ENCODE measurements at regions not wholly inside any gene's neighbourhood (a gene's known extent, or its start where the extent isn't known, plus 50 kb on each side); places are given as distances from the start of the nearest gene placed in this dataset.
"Not testable (repeated sequence)": the region's sequence is repeated elsewhere in the genome, so short reads cannot be mapped to it uniquely, and the experiment has no call there.

- no peak overlapping the region for H3K4me3 ChIP-seq (replicated peaks in 1 of 2; ENCODE audit: low read depth in 2 of 2, low read length in 2 of 2)
- TF ChIP-seq CTCF (IDR thresholded peaks at IDR 0.05; ENCODE audit: low read depth, low read length): no peak
- DNase-seq (ENCODE audit: low read depth in 2 of 2): no peak
Measured at GRCh38 chr12:116672842-116673516, 64.9 kb downstream of the SPRING1 start.

DNA sequence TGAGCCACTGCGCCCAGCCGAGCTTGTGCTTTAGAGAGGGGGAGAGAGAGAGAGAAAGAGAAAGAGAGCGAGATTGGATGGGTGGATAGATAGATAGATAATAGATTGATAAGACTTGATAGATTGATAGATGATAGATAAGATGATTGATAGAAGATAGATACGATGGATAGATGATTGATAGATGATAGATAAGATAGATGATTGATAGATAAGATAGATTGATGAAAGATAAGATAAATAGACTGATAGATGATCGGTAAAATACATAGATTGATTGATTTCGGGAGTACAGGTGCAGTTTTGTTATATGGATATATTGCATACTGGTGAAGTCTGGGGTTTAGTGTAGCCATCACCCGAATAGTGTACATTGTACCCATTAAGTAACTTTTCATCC, 65.9 kb downstream of the SPRING1 start:
- H3K4me3 ChIP-seq (replicated peaks in 1 of 2; ENCODE audit: low read depth in 2 of 2, low read length in 2 of 2): no peak overlapping the region
- no peak for TF ChIP-seq CTCF (IDR thresholded peaks at IDR 0.05; ENCODE audit: low read depth, low read length)
- DNase-seq (ENCODE audit: low read depth in 2 of 2): no peak

DNA sequence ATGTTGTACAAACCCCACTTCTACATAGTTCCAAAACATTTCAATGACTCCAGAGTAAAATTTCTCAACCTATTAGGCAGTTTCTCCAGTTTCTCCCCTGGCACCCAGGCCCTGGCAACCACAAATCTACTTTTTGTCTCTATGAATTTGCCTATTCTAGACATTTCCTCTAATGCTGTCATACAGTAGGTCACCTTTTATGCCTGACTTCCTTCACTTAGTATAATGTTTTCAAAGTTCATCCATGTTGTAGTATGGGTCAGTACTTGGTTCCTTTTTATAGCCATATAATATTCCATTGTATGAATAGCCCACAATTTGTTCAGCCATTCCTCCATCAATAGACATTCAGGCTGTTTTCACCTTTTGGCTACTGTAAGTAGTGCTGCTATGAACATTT, 67.0 kb downstream of the SPRING1 start:
- no peak overlapping the region for H3K4me3 ChIP-seq (replicated peaks in 1 of 2; ENCODE audit: low read depth in 2 of 2, low read length in 2 of 2)
- DNase-seq (ENCODE audit: low read depth in 2 of 2): no peak
- no peak for TF ChIP-seq CTCF (IDR thresholded peaks at IDR 0.05; ENCODE audit: low read depth, low read length)

DNA sequence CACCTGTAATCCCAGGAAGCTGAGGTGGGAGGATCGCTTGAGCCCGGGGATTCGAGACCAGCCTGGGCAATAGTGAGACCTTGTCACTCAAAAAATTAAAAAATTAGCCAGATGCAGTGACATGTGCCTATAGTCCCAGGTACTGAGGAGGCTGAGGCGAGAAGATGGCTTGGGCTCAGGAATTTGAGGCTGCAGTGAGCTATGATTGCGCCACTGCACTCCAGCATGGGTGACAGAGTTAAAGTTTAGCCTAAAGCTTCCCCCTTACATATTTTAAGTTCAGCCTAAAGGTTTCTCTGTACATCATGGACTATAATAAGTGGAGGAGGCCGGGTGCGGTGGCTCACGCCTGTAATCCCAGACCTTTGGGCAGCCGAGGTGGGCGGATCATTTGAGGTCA, 70.1 kb downstream of the SPRING1 start:
- TF ChIP-seq CTCF (IDR thresholded peaks at IDR 0.05; ENCODE audit: low read depth, low read length): no peak
- no peak overlapping the region for H3K4me3 ChIP-seq (replicated peaks in 1 of 2; ENCODE audit: low read depth in 2 of 2, low read length in 2 of 2)

DNA sequence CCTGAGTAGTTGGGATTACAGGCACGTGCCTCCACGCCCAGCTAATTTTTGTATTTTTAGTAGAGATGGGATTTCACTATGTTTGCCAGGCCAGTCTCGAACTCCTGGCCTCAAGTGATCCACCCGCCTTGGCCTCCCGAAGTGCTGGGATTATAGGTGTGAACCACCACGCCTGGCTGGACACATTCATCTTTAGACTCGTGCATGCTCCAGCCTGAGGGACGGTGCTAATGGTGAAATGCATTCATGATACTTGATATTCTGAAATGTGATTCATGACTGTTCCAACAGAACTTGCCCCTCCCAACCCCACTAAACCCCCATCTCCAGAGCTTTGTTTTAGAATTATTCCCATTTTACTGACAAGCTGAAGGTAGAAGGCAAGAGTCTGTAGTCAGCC, 71.0 kb downstream of the SPRING1 start:
- H3K4me3 ChIP-seq (replicated peaks in 1 of 2; ENCODE audit: low read depth in 2 of 2, low read length in 2 of 2); DNase-seq (ENCODE audit: low read depth in 2 of 2): not testable (repeated sequence)

More for the DNA sequence above, 70.1 kb downstream of the SPRING1 start:
- DNase-seq (ENCODE audit: low read depth in 2 of 2): no peak

- no peak for DNase-seq (ENCODE audit: low read depth in 2 of 2)
- TF ChIP-seq CTCF (IDR thresholded peaks at IDR 0.05; ENCODE audit: low read depth, low read length): no peak
- no peak overlapping the region for H3K4me3 ChIP-seq (replicated peaks in 1 of 2; ENCODE audit: low read depth in 2 of 2, low read length in 2 of 2)
Measured at GRCh38 chr12:116666305-116666673, 71.6 kb downstream of the SPRING1 start.

- no peak for TF ChIP-seq CTCF (IDR thresholded peaks at IDR 0.05; ENCODE audit: low read depth, low read length)
- no peak for DNase-seq (ENCODE audit: low read depth in 2 of 2)
- H3K4me3 ChIP-seq (replicated peaks in 1 of 2; ENCODE audit: low read depth in 2 of 2, low read length in 2 of 2): no peak overlapping the region
Measured at GRCh38 chr12:116665666-116666304, 72.1 kb downstream of the SPRING1 start.

Measured in cardiac fibroblast (primary cell).